NCI-H1092 treated with DMSO at 0.1 percent for 48 hours (cell line): ENCODE measurements at regions not wholly inside any gene's neighbourhood (a gene's known extent, or its start where the extent isn't known, plus 50 kb on each side); places are given as distances from the start of the nearest gene placed in this dataset.

Experiments used
- DNase-seq: peaks from one replicate; lab custom pipeline; 2025; lab: John Stamatoyannopoulos, UW

DNA sequence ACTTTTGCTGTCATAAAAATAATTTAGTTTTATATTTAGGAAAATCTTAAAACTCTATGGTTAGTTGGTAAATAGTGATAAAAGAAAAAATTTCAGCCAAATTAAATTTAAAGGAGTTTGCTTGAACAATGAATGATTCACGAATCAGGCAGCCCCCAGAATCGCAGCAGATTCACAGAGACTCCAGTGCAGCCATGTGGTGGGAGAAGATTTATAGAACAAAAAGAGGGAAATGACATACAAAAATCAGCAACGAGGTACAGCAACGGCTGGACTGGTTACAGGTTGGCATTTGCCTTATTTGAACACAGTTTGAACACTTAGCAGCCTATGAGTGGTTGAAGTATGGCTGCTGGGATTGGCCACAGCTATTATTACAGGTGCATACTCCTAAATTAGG, 96.4 kb upstream of the MYCBP2 start:
- no peak for DNase-seq

DNA sequence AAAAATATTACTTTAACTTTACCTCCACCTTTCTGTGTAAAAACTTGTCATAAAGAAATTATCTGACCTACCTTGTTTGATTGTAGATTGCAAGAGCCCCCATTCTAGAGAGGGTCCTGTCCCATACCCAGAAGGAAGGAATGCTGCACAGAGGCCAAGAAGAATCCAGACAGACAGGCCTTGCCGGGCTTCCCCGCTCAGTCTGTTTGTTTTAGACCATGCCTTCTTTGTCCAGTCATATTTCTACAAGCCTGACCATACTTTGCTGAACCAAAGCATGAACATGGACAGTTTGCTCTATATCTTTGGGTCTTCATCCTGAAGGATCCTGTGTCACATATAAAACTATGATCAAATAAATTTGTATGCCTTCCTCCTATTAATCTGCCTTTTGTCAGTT, 95.8 kb upstream of the MYCBP2 start:
- no peak for DNase-seq

DNA sequence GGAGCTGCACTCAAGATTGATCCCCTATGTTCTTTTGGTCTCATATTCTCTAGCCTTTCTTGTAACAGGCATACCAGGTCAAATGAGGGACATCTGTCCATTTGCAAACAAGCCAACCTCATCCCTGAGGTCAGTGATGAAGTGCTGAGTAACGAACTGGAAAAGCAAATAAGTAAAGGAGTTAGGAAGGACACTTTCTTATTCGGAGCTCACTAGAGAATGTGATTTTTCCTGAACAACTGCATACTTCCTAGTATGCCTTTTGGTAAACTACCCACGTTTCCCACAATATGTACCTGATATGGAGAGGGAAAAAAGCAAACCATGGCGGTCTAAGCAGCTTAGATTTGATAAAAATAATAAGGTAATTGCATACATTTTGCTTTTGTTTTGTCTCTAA, 91.0 kb upstream of the MYCBP2 start:
- DNase-seq, result no peak

DNA sequence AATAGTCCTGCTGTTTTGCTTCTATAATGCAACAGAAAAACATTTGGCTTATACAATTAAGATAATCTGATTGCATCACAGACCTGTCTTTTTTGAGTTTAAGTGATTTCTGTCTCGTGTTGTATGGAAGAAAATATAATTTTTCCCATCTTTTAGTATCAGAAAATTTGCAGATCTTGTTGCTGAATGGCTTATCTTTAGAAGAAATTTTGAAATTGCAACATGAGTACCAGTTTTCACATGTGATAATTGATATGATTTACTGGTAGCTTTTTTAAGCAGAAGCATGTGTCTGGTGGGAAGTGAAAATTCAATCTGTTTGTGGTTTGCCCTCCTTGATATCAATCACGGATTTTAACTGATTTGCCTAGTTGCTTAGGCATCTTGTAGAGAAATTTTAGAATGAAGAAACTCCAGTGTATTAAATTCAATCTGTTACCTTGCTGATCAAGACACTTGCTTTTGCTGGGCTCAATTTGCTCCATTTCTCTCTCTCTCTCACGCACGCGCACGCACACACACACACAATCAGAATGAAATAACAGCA, 89.8 kb upstream of the MYCBP2 start:
- DNase-seq, result no peak

DNA sequence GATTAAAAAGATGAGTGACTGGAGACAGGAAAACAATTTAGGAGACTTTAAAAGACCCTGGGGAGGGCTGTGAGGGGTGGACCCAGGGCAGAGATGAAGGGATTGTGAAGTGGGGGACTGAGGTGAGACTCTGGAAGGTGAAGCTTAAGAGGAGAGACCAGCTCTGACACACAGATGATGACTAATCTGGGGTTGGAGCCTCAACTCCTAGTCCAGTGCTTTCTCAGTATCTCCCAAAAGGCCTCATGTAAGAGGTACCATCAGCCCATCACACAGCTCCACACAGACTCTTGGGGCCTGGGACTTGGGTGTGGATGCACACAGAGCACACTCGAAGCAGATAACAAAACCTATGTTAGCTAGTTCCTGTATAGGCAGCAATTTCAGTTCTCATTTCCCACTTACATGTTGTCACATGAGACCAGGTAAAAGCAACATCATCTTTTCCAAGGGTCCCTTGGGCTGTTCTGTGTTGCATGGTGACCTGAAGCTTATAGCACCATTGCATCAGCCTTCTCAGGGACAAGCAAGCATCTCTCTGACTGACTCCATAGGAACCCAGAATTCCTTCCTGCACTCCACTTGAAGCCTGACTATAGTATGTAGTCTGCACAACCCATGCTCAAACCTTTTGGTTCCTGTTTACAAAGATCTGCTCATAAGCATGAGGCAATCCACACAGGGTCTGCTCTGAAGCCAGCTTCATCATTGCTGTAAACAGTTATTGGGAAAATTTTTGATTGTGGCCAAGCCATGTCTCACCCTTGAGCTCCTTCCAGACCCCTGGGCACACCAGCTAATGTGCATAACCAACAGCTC, 88.6 kb upstream of the MYCBP2 start:
- no peak for DNase-seq

DNA sequence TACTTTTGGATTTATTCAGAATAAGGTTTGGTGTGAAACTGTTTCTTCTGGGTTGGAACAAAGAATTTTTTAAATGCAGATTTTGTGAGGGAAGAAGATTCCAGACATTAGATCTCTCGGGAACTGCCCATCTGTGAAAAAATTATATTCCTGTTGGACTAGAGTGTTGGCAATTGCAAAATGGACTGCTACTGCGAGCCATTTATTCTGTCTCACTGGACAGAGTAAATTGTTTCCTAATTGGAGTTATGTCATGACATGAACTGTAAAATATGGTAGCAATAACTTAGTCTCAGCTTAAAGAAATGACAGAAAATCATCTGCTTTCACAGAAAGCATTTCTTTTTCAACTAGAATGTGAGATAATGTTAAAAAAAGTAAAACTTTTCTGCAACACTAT, 86.0 kb upstream of the MYCBP2 start:
- no peak for DNase-seq

DNA sequence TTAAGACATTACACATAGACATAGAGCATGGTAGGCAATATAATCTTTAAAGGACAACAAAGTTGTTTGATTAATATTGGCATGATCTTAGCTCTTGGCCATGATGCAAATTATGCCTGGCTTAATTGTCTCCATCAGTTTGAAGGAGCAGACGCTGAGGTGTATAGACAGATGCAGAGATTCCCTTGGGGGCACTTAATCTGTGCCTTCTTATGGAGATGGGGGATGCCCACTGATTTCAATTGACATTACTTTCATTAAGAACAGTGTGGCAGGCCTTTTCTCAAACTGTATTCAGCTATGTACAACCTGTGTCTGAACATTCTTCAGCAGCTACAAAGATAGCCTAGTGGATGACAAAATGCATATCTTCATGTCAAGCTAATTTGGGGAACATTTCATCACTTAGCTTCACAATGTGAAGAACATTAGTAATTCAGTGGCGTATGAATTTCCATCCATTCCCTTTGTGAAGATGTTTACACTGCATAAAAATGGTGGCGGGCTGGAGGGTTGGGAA, 85.3 kb upstream of the MYCBP2 start:
- DNase-seq, result no peak

DNA sequence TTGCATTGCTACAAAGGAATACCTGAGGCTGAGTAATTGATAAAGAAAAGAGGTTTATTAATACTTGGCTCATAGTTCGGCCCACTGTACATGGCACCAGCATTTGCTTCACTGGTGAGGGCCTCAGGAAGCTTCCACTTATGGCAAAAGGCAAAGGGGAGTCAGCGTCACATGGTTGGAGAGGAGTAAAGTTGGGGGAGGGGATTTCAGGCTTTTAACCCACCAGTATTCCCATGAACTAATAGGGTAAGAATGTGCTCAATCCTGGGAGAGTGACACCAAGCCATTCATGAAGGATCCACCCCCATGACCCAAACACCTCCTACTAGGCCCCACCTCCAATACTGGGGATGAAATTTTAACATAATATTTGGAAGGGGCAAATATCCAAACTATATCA, 82.5 kb upstream of the MYCBP2 start:
- DNase-seq, result no peak

DNA sequence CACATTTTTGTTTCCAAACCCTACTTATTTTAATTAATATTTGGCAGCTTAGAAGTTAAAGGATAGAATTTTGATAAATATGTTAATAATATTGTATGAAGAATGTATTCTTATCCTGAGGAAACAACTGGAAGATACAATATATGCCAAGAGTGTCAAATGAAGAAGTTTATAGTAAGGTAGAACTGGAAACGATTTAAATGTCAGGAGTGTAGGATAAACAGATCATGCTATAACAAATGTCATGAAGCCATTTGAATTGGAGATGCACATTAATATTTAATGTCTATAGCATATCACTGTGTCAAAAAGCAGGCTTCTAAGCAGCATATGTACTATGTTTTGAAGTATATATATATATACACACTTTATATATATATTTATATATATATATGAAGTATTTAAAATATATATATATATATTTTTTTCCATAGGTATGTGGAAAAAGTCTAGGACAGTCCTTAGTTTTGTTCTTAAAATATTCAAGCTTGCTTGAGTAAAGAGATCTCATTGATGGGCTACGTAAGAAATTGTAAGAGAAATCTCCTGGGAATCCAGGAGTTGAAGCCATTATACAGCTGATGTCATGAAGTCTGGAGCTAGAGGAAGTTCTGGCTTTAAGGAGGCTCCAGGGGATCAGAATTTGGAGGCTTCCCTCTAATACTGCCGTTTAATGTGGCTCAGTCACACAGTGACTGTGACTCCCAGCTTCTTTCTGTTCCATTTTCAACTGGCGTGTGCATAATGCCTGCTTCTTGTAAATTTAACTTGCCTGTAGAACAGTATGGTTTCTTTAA, 79.9 kb upstream of the MYCBP2 start:
- DNase-seq, result no peak

DNA sequence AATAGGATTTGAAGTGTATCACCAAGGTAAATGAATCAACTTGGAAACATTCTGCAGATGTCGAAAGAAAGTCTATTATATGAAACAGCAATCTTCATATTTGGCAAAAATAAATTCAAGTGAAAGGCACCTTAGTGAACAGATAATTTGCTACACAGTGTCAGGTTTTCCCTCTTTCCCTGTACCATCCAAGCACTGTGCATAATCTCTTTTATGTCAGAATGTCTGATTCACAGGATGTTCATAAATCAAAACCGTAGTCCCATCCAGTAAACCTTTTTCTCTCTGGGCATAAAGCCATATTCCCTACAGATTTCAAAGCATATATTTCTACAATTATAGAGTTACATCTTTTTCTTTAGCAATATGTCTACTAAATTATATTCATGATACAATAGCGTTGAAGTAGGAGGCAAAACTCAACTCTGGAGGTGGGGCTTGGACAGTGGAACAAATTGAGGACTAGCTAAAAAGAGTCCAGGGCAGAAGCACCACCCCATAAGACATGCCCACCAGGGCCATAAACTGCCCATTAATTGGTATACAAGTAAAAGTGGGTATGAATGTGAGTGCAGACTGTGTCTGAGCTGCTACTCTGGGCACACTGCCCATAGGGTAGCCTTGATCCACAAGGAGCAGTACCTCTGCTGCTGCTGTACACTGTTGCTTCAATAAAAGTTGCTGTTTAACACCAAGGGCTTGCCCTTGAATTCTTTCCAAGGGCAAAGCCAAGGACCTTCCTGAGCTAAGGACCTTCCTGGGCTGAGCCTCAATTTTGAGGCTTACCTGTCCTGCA, 72.1 kb upstream of the MYCBP2 start:
- no peak for DNase-seq

DNA sequence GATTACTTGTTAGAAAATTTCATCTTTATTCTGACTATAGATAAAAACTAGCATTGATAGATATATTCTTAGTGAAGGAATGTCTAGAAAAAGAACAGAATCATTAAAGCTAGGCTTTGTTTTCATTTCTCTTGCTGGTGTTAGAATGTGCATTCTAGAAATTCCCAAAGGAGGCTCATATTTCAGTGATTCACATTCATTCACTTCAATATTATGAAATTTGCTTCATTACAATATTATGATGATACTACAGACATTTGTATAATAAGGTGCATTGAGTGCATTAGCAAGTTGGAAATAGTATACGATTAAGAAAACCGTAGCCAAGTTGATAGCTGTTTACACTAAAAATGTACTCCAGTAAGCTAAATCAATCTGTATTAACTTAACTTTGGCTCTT, 70.7 kb upstream of the MYCBP2 start:
- DNase-seq, result no peak

DNA sequence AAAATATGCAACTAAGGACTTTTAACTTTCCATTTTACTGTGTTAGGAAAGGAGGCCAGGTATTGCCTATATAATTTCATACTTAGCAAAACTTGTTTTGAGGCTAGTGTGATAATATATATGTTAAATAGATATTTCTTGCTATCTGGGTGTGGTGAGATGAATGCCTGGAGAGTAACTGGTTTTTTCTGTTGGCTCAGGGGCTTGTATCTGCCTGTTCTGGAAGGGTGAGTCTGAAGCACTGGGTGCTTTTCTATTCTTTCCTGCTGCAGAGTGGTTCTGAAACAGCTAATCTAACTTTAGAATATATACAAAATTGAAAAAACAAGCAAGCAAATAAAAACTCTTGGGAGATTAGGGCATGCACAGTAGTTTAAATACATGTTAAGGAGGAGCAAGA, 64.6 kb upstream of the MYCBP2 start:
- DNase-seq, result no peak

DNA sequence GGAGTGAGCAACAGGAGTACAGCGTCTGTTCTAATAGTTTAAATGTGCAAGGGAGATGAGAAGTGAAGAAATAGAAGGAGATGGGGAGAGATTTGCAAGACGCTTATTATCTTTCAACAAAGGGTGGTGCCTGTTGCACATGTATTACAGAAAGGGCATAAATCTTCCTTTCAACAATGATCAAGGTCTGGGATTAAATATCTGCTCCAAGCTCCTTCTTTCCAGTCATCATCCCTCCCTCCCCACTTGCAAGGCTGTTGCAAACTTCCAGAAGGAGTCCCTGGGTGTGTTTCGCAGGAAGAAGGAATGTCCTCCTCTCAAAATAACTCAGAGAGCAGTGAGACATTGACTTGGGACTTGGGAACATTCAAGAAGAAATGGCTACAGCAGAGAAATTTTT, 63.5 kb upstream of the MYCBP2 start:
- no peak for DNase-seq

DNA sequence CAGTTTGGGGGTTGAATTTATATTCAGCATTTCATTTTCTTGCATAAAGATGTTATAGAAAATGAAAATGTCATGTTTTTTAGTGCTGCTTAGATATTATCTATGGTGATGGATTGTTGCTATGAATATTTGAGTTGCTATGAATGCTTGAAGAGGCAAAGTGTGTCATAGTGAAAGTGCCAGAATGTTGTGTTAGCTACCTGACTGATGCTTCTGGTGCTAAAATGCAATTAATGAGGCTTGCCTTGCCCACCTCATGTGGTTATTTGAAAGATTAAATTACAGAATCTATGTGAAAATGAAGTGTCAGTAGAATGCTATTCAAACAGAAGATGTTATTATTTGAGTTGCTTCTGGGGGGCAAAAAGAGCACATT, 62.7 kb upstream of the MYCBP2 start:
- no peak for DNase-seq

DNA sequence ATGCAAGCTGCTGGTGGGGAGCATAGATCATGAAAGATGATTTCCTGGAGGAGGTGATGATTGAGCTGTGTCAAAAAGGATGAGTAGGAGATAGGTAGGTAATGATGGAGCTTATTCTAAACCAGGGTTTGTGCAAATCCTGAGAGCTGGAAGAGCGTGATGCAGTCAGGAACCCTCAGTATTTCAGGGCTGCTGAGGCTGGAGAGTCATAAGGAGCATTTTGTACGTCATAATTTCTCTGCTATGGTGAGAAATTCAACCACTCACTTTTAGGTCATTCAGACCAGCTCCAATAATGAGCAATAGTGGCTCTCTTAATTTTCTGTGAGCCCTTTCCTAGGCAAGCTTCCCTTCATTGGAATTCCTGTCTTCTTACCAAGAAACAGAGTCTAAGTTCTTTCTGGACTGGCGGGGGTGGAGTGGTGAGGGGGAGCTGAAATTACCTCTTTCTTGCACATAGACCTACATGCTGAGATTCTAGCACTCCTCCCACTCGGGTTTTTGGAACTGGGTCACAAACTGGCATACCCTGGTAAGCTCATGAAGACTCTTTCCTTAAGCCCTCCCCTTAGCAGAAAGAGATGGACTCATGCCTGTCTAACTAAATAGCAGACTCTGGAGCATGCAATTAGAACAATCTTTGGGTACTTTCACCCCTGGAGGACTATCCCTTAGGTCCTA, 62.2 kb upstream of the MYCBP2 start:
- no peak for DNase-seq

DNA sequence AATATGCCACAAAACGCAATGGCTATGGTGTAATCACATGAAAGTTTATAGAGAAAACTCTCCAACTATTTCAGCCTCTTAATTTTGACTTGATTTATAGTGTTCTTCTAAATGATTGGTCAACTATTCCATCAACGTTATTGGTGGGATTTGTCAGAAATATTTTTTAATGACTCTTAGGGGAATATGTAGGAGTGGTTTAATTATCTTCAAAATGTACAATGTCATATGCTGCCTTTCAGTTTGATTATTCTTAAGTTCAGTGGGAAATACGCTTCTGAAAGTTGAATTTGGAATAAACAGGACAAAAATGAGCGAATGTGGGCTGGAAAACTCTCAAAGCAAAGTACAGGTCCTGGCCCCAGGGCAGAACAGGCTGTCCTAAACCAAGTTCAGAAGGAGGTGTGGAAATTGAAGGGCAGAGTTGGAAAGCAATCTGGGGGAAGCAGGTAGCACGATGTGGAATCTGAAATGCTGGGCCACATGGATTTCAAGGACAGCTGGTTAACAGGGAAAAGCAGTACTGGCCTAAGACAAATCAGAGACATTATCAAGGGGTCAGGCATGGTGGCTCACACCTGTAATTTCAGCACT, 60.8 kb upstream of the MYCBP2 start:
- DNase-seq, result no peak

DNA sequence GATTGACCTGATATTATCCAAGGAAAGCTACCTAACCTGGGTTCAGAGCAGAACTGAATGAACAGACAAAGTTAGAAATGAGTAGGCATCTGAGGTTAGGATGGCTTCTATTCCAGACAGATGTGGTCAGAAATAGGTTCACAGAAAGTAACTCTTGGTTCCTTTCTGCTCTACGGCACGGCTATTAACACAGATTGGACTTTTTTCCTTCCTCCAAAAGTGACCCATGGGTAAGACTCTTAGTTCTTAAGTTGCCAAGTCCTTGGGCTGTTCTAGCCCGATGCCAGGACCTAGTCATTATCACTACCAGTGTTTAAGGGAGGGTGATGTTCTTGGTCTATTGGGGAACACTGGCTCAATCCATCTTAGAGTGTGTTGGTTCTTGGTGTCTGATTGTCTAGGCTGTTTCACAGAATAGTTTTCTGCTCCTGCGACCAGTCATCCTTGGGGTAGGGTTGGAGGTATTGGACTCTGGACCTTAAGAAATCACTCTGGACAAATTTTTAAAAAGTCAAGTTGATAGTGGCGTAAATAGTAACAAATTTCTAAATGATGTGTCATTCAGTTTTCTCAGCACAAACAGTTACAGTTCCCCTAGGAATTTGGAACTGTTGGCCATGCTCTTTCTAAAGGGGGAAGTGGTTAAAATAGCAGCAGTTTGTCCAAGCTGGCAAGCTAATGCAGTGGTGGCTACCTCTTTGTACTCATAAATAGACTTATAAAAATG, 60.1 kb upstream of the MYCBP2 start:
- DNase-seq, result no peak

DNA sequence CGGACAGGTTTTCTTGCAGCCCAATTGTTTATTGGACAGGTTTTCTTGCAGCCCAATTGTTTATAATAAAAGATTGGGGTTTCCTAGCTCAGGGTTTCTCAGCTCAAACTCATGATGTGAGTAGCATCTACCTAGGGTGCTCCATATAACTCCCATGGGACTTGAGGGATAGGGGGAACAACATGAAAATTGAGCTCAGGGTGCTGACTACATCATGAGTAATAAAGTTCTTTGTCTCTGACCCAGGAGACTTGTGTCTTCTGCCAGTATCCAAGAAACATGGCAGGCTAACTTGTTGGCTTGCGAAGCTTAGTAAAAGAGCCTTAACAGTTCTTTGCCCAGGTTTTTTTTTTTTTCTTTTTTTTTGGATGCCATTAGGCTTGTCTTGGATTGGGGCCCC, 59.2 kb upstream of the MYCBP2 start:
- DNase-seq, result no peak

DNA sequence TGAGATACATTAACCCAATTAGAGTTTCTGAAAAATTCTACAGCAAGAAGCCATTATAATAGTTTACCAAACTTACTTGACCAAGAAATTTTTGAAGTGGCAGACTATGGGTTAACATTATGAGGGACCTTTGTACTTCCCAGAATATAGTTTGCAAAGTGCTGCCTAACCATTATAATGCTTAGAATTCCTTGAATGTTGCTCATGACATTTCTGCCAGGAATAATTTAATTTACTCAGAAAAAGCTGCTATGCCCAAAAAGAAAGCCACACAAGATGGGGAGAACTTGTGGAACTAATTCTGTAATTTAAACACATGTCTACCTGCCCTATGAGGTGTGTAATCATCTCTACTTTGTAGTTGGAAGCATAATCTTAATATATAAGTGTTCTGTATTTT, 58.1 kb upstream of the MYCBP2 start:
- no peak for DNase-seq

DNA sequence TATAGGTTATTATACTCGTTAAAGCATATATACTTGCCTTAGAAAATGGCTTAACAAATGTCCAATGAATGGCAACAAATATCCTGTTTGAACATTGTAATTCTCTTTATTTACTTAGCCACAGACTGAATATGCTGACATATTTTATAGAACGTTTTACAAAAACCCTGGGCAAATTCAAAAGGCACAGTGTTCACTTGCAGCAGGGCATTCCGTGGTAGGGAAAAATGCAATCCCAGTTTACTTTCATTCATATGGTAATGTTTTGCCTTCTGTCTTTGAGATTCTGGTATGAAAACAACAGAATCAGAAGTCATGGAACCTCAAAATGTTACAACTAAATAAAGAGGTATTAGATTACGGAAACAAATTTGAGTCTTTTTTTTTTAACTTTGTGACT, 56.2 kb upstream of the MYCBP2 start:
- no peak for DNase-seq

DNA sequence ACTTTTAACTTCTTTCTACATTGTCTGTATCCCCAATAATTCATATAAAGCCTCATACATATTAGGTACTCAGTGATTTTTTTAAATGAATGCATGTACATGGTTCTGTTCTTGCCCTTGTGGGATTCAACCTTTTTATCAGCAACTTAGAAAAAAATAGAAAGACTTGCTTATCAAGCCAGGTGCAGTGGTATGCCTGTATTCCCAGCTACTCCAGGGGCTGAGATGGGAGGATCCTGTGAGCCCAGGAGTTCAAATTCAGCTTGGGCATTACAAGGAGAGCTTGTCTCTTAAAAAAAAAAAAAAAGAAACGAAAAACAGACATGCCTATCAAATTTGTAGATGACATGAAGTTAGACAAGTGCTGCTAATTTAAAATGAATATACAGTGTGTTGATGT, 54.2 kb upstream of the MYCBP2 start:
- DNase-seq, result no peak
